KMS-11 (cell line): ENCODE measurements at regions not wholly inside any gene's neighbourhood (a gene's known extent, or its start where the extent isn't known, plus 50 kb on each side); places are given as distances from the start of the nearest gene placed in this dataset.

Experiments used
- H2AFZ ChIP-seq: fragments of 200-600 bp; sonication (generic); 2 replicates; pipeline ENCODE4 v1.6.1; 2016; ENCODE audit warnings: antibody characterized with exemption, mixed run types, low read depth
- H3K27ac ChIP-seq: fragments of 200-600 bp; sonication (generic); 2 replicates; pipeline ENCODE4 v1.6.1; 2016; ENCODE audit warnings: mild to moderate bottlenecking, mixed run types
- H3K27me3 ChIP-seq: fragments of 200-600 bp; sonication (generic); 2 replicates; pipeline ENCODE4 v1.6.1; 2017; ENCODE audit warnings: mild to moderate bottlenecking, low read depth, mixed run types, moderate library complexity; ENCODE audit not compliant: insufficient read depth
- H3K36me3 ChIP-seq: fragments of 200-600 bp; sonication (generic); 2 replicates; pipeline ENCODE4 v1.6.1; 2017; ENCODE audit warnings: mild to moderate bottlenecking, mixed run types; ENCODE audit not compliant: insufficient read depth
- H3K4me1 ChIP-seq: fragments of 200-600 bp; sonication (generic); 2 replicates; pipeline ENCODE4 v1.6.1; 2016; ENCODE audit warnings: mild to moderate bottlenecking, low read depth, mixed run types; ENCODE audit not compliant: poor library complexity, severe bottlenecking
- H3K4me2 ChIP-seq: fragments of 200-600 bp; sonication (generic); 2 replicates; pipeline ENCODE4 v1.7.0; 2016; ENCODE audit warnings: mild to moderate bottlenecking, mixed run types
- H3K4me3 ChIP-seq: fragments of 200-600 bp; sonication (generic); IDR thresholded peaks from 2 replicates; pipeline ENCODE4 v1.6.1; 2017; ENCODE audit warnings: low read depth, low read length, mixed read lengths; ENCODE audit not compliant: insufficient read depth
- H3K79me2 ChIP-seq: fragments of 200-600 bp; sonication (generic); 2 replicates; pipeline ENCODE4 v1.6.1; 2016; ENCODE audit warnings: low read depth, mixed run types; ENCODE audit not compliant: insufficient read depth
- H3K9ac ChIP-seq: fragments of 200-600 bp; sonication (generic); 2 replicates; pipeline ENCODE4 v1.6.1; 2016; ENCODE audit warnings: mild to moderate bottlenecking, mixed run types
- H4K20me1 ChIP-seq: fragments of 200-600 bp; sonication (generic); 2 replicates; pipeline ENCODE4 v1.6.1; 2016; ENCODE audit warnings: mild to moderate bottlenecking, mixed run types; ENCODE audit not compliant: insufficient read depth
- CTCF ChIP-seq: fragments of 200-600 bp; sonication (generic); conservative IDR thresholded peaks from 2 replicates; pipeline ENCODE4 v1.6.1; 2017; ENCODE audit warnings: low read depth, mild to moderate bottlenecking, antibody characterized with exemption, low read length, moderate library complexity, mixed read lengths

- H3K4me1 ChIP-seq, result no peaks in the 10 kb centered on the region
- H3K9ac ChIP-seq, result no peak overlapping the region
- H2AFZ ChIP-seq, result no peak overlapping the region
- H3K36me3 ChIP-seq, result no peaks in the 10 kb centered on the region
- no peak overlapping the region for H3K4me2 ChIP-seq
- H3K4me3 ChIP-seq, result no peak overlapping the region
- no peaks in the 10 kb centered on the region for H4K20me1 ChIP-seq
- no peak overlapping the region for H3K27ac ChIP-seq
- no peak for TF ChIP-seq CTCF
- H3K79me2 ChIP-seq, result no peaks in the 10 kb centered on the region
- no peaks in the 10 kb centered on the region for H3K27me3 ChIP-seq
Measured at GRCh38 chr2:150931451-150931850, 330.2 kb downstream of the RBM43 start.

- H2AFZ ChIP-seq, result no peak overlapping the region
- H3K36me3 ChIP-seq, result no peaks in the 10 kb centered on the region
- no peak overlapping the region for H3K9ac ChIP-seq
- H3K4me3 ChIP-seq, result no peak overlapping the region
- no peaks in the 10 kb centered on the region for H4K20me1 ChIP-seq
- H3K79me2 ChIP-seq, result no peaks in the 10 kb centered on the region
- no peaks in the 10 kb centered on the region for H3K4me1 ChIP-seq
- H3K27me3 ChIP-seq, result no peaks in the 10 kb centered on the region
- no peak for TF ChIP-seq CTCF
- no peak overlapping the region for H3K27ac ChIP-seq
- no peak overlapping the region for H3K4me2 ChIP-seq
Measured at GRCh38 chr2:150925611-150926010, 336.1 kb downstream of the RBM43 start.

- H3K4me3 ChIP-seq, result no peak overlapping the region
- H3K27ac ChIP-seq, result no peak overlapping the region
- H3K36me3 ChIP-seq, result no peaks in the 10 kb centered on the region
- no peak overlapping the region for H2AFZ ChIP-seq
- TF ChIP-seq CTCF, result no peak
- no peak overlapping the region for H3K9ac ChIP-seq
- H4K20me1 ChIP-seq, result no peaks in the 10 kb centered on the region
- no peaks in the 10 kb centered on the region for H3K4me1 ChIP-seq
- no peak overlapping the region for H3K4me2 ChIP-seq
- H3K27me3 ChIP-seq, result no peaks in the 10 kb centered on the region
- no peaks in the 10 kb centered on the region for H3K79me2 ChIP-seq
Measured at GRCh38 chr2:150924878-150925277, 336.8 kb downstream of the RBM43 start.

GRCh38 chr2:150919901-150920300 is 341.8 kb downstream of the RBM43 start:
- Histone ChIP-seq H3K27ac (no peak overlapping the region), H3K79me2 (no peaks in the 10 kb centered on the region), H3K36me3 (no peaks in the 10 kb centered on the region), H3K27me3 (no peaks in the 10 kb centered on the region), H3K4me1 (no peaks in the 10 kb centered on the region), H4K20me1 (no peaks in the 10 kb centered on the region), H2AFZ (no peak overlapping the region), H3K9ac (no peak overlapping the region), H3K4me2 (no peak overlapping the region), H3K4me3 (no peak overlapping the region)
- TF ChIP-seq CTCF, result no peak
